Endodermal cell (in vitro differentiated cells): ENCODE measurements at regions not wholly inside any gene's neighbourhood (a gene's known extent, or its start where the extent isn't known, plus 50 kb on each side); places are given as distances from the start of the nearest gene placed in this dataset.

Source experiments
- DNase-seq: peaks from one replicate; pipeline ENCODE4 v3.0.0-alpha.2; 2017
- H3K27ac ChIP-seq: 2 replicates; pipeline ENCODE4 v1.5.1; 2013; ENCODE audit warnings: mild to moderate bottlenecking, low read depth, low read length, moderate library complexity
- H3K27me3 ChIP-seq: 2 replicates; pipeline ENCODE4 v1.6.1; 2013; ENCODE audit warnings: mild to moderate bottlenecking, low read length, moderate library complexity; ENCODE audit not compliant: insufficient read depth, control insufficient read depth, poor library complexity, severe bottlenecking
- H3K36me3 ChIP-seq: 2 replicates; pipeline ENCODE4 v1.7.0; 2013; ENCODE audit warnings: mild to moderate bottlenecking, low read length, moderate library complexity; ENCODE audit not compliant: control insufficient read depth, insufficient read depth
- H3K4me1 ChIP-seq: one replicate; pipeline ENCODE4 v1.7.0; 2013; ENCODE audit warnings: low read length; ENCODE audit not compliant: control insufficient read depth, insufficient read depth
- H3K4me3 ChIP-seq: 2 replicates; pipeline ENCODE4 v1.5.1; 2013; ENCODE audit warnings: mild to moderate bottlenecking, low read length, moderate library complexity
- H3K9ac ChIP-seq: 2 replicates; pipeline ENCODE4 v1.6.1; 2013; ENCODE audit warnings: mild to moderate bottlenecking, low read length, moderate library complexity; ENCODE audit not compliant: poor library complexity, severe bottlenecking; ENCODE audit errors: extremely low read depth
- H3K9me3 ChIP-seq: 2 replicates; pipeline ENCODE4 v1.6.1; 2013; ENCODE audit warnings: mild to moderate bottlenecking, low read length, moderate library complexity; ENCODE audit not compliant: control insufficient read depth
- H3K27ac Mint-ChIP-seq: 2 replicates; pipeline ENCODE4 v1.8.0; 2020; ENCODE audit warnings: mixed read lengths
- H3K27me3 Mint-ChIP-seq: 2 replicates; pipeline ENCODE4 v1.8.0; 2021; ENCODE audit warnings: mild to moderate bottlenecking, mixed read lengths; ENCODE audit not compliant: insufficient read depth
- H3K36me3 Mint-ChIP-seq: 2 replicates; pipeline ENCODE4 v1.8.0; 2020; ENCODE audit warnings: low read depth, mixed read lengths
- H3K4me1 Mint-ChIP-seq: 2 replicates; pipeline ENCODE4 v1.8.0; 2020; ENCODE audit warnings: mixed read lengths
- H3K4me3 Mint-ChIP-seq: 2 replicates; pipeline ENCODE4 v1.8.0; 2020; ENCODE audit warnings: mild to moderate bottlenecking, moderate library complexity, mixed read lengths
- H3K9me3 Mint-ChIP-seq: 2 replicates; pipeline ENCODE4 v1.8.0; 2020; ENCODE audit warnings: mild to moderate bottlenecking, mixed read lengths
- CTCF ChIP-seq: fragments of 200-600 bp; sonication (generic); conservative IDR thresholded peaks from 2 replicates; pipeline ENCODE4 v1.5.0; 2021; ENCODE audit warnings: antibody characterized with exemption, mild to moderate bottlenecking
- WGBS, 2 experiments: methylation state at CpG; one replicate each; pipeline versions ENCODE4 v1.1.5 to v1.1.7; 2013; ENCODE audit warnings: missing lambda C conversion rate in 2 of 2, mixed read lengths in 1 of 2; ENCODE audit not compliant: insufficient coverage in 1 of 2, insufficient read length in 1 of 2; 5-methylcytosine and 5-hydroxymethylcytosine counted together

- Histone ChIP-seq H3K27ac (no peak overlapping the region), H3K36me3 (no peaks in the 10 kb centered on the region), H3K9ac (no peak overlapping the region), H3K4me3 (no peak overlapping the region), H3K27me3 (no peaks in the 10 kb centered on the region), H3K9me3 (peaks cover under 1% of the 10 kb centered on the region), H3K4me1 (peaks cover 9% of the 10 kb centered on the region)
- DNase-seq, result peak; percentile 22
- Mint-ChIP-seq H3K9me3 (no peaks in the 10 kb centered on the region), H3K27ac (no peak overlapping the region), H3K4me1 (peaks cover 25% of the 10 kb centered on the region), H3K4me3 (no peak overlapping the region), H3K27me3 (peaks cover 22% of the 10 kb centered on the region), H3K36me3 (no peaks in the 10 kb centered on the region)
- TF ChIP-seq CTCF, result no peak
- WGBS, 2 experiments, result 86 to 88% methylated on average over 11 to 13 of the region's 13 CpGs
These were observed 363.5 kb upstream of the KLHL29 start for GRCh38 chr2:23021311-23022120.

- Mint-ChIP-seq H3K4me3 (no peak overlapping the region), H3K9me3 (peaks cover 7% of the 10 kb centered on the region), H3K27me3 (peaks cover 22% of the 10 kb centered on the region), H3K4me1 (peaks cover 34% of the 10 kb centered on the region), H3K36me3 (no peaks in the 10 kb centered on the region), H3K27ac (no peak overlapping the region)
- 65 to 67% methylated on average over 3 of the region's 3 CpGs for WGBS, 2 experiments
- no peak for DNase-seq
- H3K4me1 ChIP-seq, result peaks cover 15% of the 10 kb centered on the region
- no peaks in the 10 kb centered on the region for H3K36me3 ChIP-seq
- no peaks in the 10 kb centered on the region for H3K27me3 ChIP-seq
- no peak for TF ChIP-seq CTCF
- no peak overlapping the region for H3K4me3 ChIP-seq
- no peak overlapping the region for H3K27ac ChIP-seq
- no peak overlapping the region for H3K9ac ChIP-seq
- H3K9me3 ChIP-seq, result peaks cover 14% of the 10 kb centered on the region
These were observed 361.3 kb upstream of the KLHL29 start for GRCh38 chr2:23023722-23024121.

GRCh38 chr2:23026671-23027070 is 358.3 kb upstream of the KLHL29 start:
- Mint-ChIP-seq H3K4me1 (peaks cover 28% of the 10 kb centered on the region), H3K36me3 (no peaks in the 10 kb centered on the region), H3K4me3 (no peak overlapping the region), H3K9me3 (peaks cover 7% of the 10 kb centered on the region), H3K27ac (no peak overlapping the region), H3K27me3 (peaks cover 35% of the 10 kb centered on the region)
- Histone ChIP-seq H3K27me3 (no peaks in the 10 kb centered on the region), H3K36me3 (no peaks in the 10 kb centered on the region), H3K4me1 (peaks cover 13% of the 10 kb centered on the region), H3K4me3 (no peak overlapping the region), H3K9ac (no peak overlapping the region), H3K27ac (no peak overlapping the region), H3K9me3 (peaks cover 14% of the 10 kb centered on the region)
- WGBS, 2 experiments, result 90 to 94% methylated on average over 4 of the region's 4 CpGs
- no peak for DNase-seq
- TF ChIP-seq CTCF, result no peak
